ENCODE measurements at regions not wholly inside any gene's neighbourhood (a gene's known extent, or its start where the extent isn't known, plus 50 kb on each side); places are given as distances from the start of the nearest gene placed in this dataset.
A peak's percentile ranks its signal among the peaks of the same experiment; 100 is the strongest.
"Not testable (repeated sequence)": the region's sequence is repeated elsewhere in the genome, so short reads cannot be mapped to it uniquely, and the experiment has no call there.

- DNase-seq = no peak
Observed at GRCh38 chr3:176302271-176302670, 895.0 kb downstream of the TBL1XR1 start.

- DNase-seq = no peak
Observed at GRCh38 chr3:176296066-176296597, 901.1 kb downstream of the TBL1XR1 start.

- DNase-seq = no peak
Observed at GRCh38 chr3:176293276-176293675, 904.0 kb downstream of the TBL1XR1 start.

GRCh38 chr3:176286476-176287085 lies 910.7 kb downstream of the TBL1XR1 start:
- no peak for DNase-seq

GRCh38 chr3:176275538-176275937 lies 921.7 kb downstream of the TBL1XR1 start:
- no peak for DNase-seq

- no peak for DNase-seq
Observed at GRCh38 chr3:176275113-176275512, 922.2 kb downstream of the TBL1XR1 start.

GRCh38 chr3:176274161-176274560 lies 923.1 kb downstream of the TBL1XR1 start:
- no peak for DNase-seq

- no peak for DNase-seq
Observed at GRCh38 chr3:176262071-176262470, 935.2 kb downstream of the TBL1XR1 start.

- DNase-seq = no peak
Observed at GRCh38 chr3:176247191-176247590, 950.1 kb downstream of the TBL1XR1 start.

GRCh38 chr3:176219970-176220369 lies 977.3 kb downstream of the TBL1XR1 start:
- DNase-seq = no peak

- DNase-seq = no peak
Observed at GRCh38 chr3:176214758-176215157, 982.5 kb downstream of the TBL1XR1 start.

- DNase-seq = not testable (repeated sequence)
Observed at GRCh38 chr3:176213314-176213713, 984.0 kb downstream of the TBL1XR1 start.

- DNase-seq = no peak
Observed at GRCh38 chr3:176208915-176209314, 988.4 kb downstream of the TBL1XR1 start.

GRCh38 chr3:176208283-176208682 lies 989.0 kb downstream of the TBL1XR1 start:
- no peak for DNase-seq

GRCh38 chr3:176206809-176207208 lies 990.5 kb downstream of the TBL1XR1 start:
- no peak for DNase-seq

- DNase-seq = no peak
Observed at GRCh38 chr3:176202652-176203051, 994.6 kb downstream of the TBL1XR1 start.

GRCh38 chr3:176193032-176193730 lies 1004.1 kb downstream of the TBL1XR1 start:
- DNase-seq = peak; percentile 31

GRCh38 chr3:176190755-176191154 lies 1006.5 kb downstream of the TBL1XR1 start:
- DNase-seq = no peak

- DNase-seq = no peak
Observed at GRCh38 chr3:176183181-176183580, 1014.1 kb downstream of the TBL1XR1 start.

GRCh38 chr3:176174060-176174459 lies 1023.2 kb downstream of the TBL1XR1 start:
- DNase-seq = no peak

GRCh38 chr3:176172492-176172891 lies 1024.8 kb downstream of the TBL1XR1 start:
- no peak for DNase-seq

GRCh38 chr3:176167272-176167671 lies 1030.0 kb downstream of the TBL1XR1 start:
- no peak for DNase-seq

- no peak for DNase-seq
Observed at GRCh38 chr3:176160997-176161396, 1036.3 kb downstream of the TBL1XR1 start.

- DNase-seq = no peak
Observed at GRCh38 chr3:176159796-176160195, 1037.5 kb downstream of the TBL1XR1 start.
